Chondrocyte (in vitro differentiated cells): ENCODE measurements at regions not wholly inside any gene's neighbourhood (a gene's known extent, or its start where the extent isn't known, plus 50 kb on each side); places are given as distances from the start of the nearest gene placed in this dataset.

Source experiments
- DNase-seq: peaks from one replicate; pipeline ENCODE4 v3.0.0; 2021; ENCODE audit warnings: mixed read lengths, low spot score
- H3K27ac Mint-ChIP-seq: one replicate; pipeline ENCODE4 v1.8.0; 2021; ENCODE audit warnings: mild to moderate bottlenecking, moderate library complexity, mixed read lengths; ENCODE audit not compliant: unreplicated experiment
- H3K27me3 Mint-ChIP-seq: 2 replicates; pipeline ENCODE4 v1.8.0; 2021; ENCODE audit warnings: low read depth, mixed read lengths
- H3K36me3 Mint-ChIP-seq: 2 replicates; pipeline ENCODE4 v1.8.0; 2021; ENCODE audit warnings: low read depth, mixed read lengths
- H3K4me1 Mint-ChIP-seq: 2 replicates; pipeline ENCODE4 v1.8.0; 2021; ENCODE audit warnings: low read depth, mild to moderate bottlenecking, mixed read lengths
- H3K4me3 Mint-ChIP-seq: one replicate; pipeline ENCODE4 v1.8.0; 2021; ENCODE audit warnings: mild to moderate bottlenecking, moderate library complexity, mixed read lengths; ENCODE audit not compliant: unreplicated experiment
- H3K9me3 Mint-ChIP-seq: 2 replicates; pipeline ENCODE4 v1.8.0; 2021; ENCODE audit warnings: low read depth, mixed read lengths
- TF ChIP-seq, protein P1 (sequence below): fragments of 200-600 bp; sonication (generic); IDR thresholded peaks from 2 replicates; pipeline ENCODE4 v1.5.0; 2021; ENCODE audit warnings: antibody characterized with exemption, mild to moderate bottlenecking, moderate library complexity

DNA sequence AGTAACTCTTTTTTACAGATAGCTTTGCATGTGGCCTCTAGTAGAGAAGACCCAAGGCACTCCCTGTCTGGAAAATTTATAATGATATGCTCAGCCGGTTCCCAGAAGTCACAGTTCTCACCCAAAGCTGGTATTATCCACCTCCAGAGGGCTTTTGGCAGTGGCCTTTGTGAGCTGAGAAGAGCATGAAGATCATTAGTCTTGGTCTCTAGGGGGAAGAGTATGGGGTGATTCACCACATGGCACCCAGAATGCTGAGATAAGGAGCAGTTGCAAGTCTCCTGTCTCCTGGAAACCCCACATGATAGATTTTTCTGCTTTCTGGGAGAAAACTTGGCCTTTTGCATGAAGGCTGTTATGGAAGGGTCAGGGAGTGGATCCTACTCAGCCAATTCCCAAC lies 75.4 kb upstream of the PRPS1 start:
- Mint-ChIP-seq H3K27ac (no peak overlapping the region), H3K27me3 (no peaks in the 10 kb centered on the region), H3K4me3 (no peak overlapping the region), H3K36me3 (no peaks in the 10 kb centered on the region), H3K9me3 (peaks cover 2% of the 10 kb centered on the region), H3K4me1 (no peaks in the 10 kb centered on the region)
- TF ChIP-seq, protein P1, sequence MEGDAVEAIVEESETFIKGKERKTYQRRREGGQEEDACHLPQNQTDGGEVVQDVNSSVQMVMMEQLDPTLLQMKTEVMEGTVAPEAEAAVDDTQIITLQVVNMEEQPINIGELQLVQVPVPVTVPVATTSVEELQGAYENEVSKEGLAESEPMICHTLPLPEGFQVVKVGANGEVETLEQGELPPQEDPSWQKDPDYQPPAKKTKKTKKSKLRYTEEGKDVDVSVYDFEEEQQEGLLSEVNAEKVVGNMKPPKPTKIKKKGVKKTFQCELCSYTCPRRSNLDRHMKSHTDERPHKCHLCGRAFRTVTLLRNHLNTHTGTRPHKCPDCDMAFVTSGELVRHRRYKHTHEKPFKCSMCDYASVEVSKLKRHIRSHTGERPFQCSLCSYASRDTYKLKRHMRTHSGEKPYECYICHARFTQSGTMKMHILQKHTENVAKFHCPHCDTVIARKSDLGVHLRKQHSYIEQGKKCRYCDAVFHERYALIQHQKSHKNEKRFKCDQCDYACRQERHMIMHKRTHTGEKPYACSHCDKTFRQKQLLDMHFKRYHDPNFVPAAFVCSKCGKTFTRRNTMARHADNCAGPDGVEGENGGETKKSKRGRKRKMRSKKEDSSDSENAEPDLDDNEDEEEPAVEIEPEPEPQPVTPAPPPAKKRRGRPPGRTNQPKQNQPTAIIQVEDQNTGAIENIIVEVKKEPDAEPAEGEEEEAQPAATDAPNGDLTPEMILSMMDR = no peak
- DNase-seq = no peak

DNA sequence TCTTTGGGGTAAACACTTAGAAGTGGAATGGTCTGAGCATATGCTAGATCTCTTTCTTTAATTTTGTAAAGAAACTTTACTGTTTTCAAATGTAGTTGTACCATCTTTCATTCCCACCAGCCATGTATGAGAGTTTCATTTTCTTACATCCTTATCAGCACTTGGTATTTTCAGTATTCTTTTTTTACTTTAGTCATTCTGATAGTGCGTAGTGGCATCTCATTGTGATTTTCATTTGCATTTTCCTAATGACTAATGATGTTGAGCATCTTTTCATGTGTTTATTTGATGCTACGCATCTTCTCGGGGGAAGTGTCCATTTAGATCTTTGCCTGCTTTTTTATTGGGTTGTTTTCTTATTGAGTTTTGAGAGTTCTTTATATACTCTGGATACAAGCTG lies 71.3 kb upstream of the PRPS1 start:
- Mint-ChIP-seq H3K4me3 (no peak overlapping the region), H3K27me3 (no peaks in the 10 kb centered on the region), H3K9me3 (no peaks in the 10 kb centered on the region), H3K36me3 (no peaks in the 10 kb centered on the region), H3K4me1 (peaks cover 6% of the 10 kb centered on the region), H3K27ac (no peak overlapping the region)
- DNase-seq = no peak
- TF ChIP-seq, protein P1 = no peak

DNA sequence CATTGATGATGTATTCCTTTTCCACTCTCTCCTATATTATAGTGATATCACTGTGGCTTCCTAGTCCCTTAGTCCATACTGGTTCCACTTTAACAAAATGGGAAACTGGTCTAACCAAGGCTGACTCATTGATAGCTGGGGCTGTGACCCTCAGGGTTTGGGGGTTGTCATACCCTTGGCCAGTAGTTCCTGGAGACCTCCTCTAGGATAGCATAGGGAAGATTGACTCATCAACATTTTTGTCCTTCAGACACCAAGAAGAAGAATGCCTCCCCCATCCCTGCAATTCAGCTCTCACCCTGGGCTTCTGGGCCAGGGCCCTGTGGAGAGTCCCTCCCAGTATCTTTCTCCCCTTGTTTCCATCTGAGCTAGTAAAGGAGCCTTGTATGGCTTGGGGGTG lies 68.8 kb upstream of the PRPS1 start:
- no peak overlapping the region for H3K4me3 Mint-ChIP-seq
- no peaks in the 10 kb centered on the region for H3K27me3 Mint-ChIP-seq
- TF ChIP-seq, protein P1 = no peak
- H3K27ac Mint-ChIP-seq = no peak overlapping the region
- H3K9me3 Mint-ChIP-seq = no peaks in the 10 kb centered on the region
- no peaks in the 10 kb centered on the region for H3K36me3 Mint-ChIP-seq
- H3K4me1 Mint-ChIP-seq = peaks cover 20% of the 10 kb centered on the region
- DNase-seq = no peak

DNA sequence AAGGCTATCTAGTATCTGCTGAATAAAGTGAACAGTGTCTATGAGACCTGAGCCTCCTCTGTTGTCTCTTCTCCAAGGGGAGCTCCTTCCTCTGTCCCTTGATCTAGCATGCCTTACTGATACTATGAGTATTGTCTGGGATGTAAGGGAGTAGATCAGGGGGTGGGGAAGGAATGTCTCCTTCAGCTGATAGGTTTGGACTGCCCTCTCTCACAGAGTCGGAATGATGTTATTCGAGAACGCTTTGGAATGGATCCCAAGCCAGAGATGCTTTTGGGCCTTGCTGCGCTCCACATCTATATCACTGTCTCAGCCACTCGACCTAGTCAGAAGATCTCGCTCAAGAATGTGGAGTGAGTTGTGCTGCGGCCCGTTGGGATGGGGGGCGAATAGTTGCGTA lies 68.3 kb upstream of the PRPS1 start:
- TF ChIP-seq, protein P1 = no peak
- no peaks in the 10 kb centered on the region for H3K36me3 Mint-ChIP-seq
- no peak for DNase-seq
- H3K4me1 Mint-ChIP-seq = peaks cover 21% of the 10 kb centered on the region
- no peak overlapping the region for H3K27ac Mint-ChIP-seq
- no peaks in the 10 kb centered on the region for H3K27me3 Mint-ChIP-seq
- H3K9me3 Mint-ChIP-seq = no peaks in the 10 kb centered on the region
- H3K4me3 Mint-ChIP-seq = no peak overlapping the region

DNA sequence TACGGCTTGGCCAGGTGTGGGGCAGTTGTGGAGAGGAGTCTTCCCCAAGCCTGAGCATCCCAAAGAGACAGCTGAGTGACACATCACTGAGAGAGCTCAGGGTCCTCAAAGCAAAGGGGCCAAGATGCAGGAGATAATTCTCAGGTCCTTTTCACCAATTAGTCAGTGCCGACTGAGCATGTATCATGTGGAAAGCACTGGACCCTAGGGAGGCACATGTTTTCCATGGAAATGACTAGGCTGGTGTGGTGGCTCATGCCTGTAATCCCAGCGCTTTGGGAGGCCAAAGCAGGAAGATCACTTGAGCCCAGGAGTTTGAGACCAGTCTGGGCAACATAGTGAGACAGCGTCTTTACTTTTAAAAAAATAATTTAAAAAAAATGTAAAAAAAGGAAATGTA lies 67.3 kb upstream of the PRPS1 start:
- H3K27me3 Mint-ChIP-seq = no peaks in the 10 kb centered on the region
- TF ChIP-seq, protein P1 = no peak
- no peaks in the 10 kb centered on the region for H3K9me3 Mint-ChIP-seq
- no peak overlapping the region for H3K4me3 Mint-ChIP-seq
- no peaks in the 10 kb centered on the region for H3K36me3 Mint-ChIP-seq
- peaks cover 28% of the 10 kb centered on the region for H3K4me1 Mint-ChIP-seq
- DNase-seq = no peak
- no peak overlapping the region for H3K27ac Mint-ChIP-seq
